Occipital lobe (tissue), 1 donor: ENCODE measurements at regions not wholly inside any gene's neighbourhood (a gene's known extent, or its start where the extent isn't known, plus 50 kb on each side); places are given as distances from the start of the nearest gene placed in this dataset.

Experiments
- DNase-seq: peaks from one replicate; lab custom pipeline; 2025; lab: John Stamatoyannopoulos, UW

- no peak for DNase-seq
These were observed 703.6 kb downstream of the SLITRK6 start for GRCh38 chr13:85095418-85096272.

DNA sequence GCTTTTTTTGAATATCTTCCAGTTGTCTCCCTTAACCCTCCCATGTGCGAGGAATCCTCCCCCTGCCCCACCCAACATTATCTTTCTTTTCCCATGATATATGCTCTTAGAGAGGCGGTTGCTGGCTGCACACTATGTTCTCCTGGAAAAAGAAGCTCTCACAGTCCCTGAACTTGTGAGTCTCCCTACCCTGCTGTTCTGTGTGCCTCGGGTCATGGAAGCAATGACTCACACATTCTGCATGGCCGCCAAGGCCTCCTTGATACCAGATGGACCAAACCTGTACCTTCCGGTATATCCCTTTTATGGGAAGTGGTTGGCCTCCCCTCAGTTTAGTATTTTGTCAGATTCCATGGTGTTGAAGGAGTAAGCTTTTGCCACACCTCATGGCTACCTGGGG lies 705.4 kb downstream of the SLITRK6 start:
- DNase-seq = no peak

GRCh38 chr13:85091631-85092234 lies 707.5 kb downstream of the SLITRK6 start:
- DNase-seq = no peak

- DNase-seq = no peak
These were observed 710.0 kb downstream of the SLITRK6 start for GRCh38 chr13:85089186-85089585.

- no peak for DNase-seq
These were observed 718.5 kb downstream of the SLITRK6 start for GRCh38 chr13:85080691-85081090.

DNA sequence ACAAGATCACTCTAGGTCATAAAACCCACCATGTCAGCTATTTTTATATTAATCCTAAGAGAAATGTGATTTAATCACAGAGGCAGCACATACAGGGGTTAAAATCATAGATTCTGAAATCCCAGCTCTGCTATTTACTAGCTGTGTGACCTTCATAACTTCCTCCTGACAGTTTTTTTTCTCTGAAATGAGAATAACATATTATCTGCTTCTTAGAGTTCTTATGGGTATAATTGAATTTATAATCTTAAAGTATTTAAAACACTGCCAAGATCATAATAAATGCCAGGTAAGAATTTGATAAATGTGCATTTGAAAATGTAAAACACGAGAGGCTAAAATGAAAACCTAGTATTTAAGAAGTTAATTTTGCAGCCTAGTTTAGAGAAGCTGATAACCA lies 722.9 kb downstream of the SLITRK6 start:
- no peak for DNase-seq

GRCh38 chr13:85074543-85075313 lies 724.5 kb downstream of the SLITRK6 start:
- no peak for DNase-seq

GRCh38 chr13:85068231-85068630 lies 731.0 kb downstream of the SLITRK6 start:
- no peak for DNase-seq

GRCh38 chr13:85040215-85040614 lies 759.0 kb downstream of the SLITRK6 start:
- no peak for DNase-seq

DNA sequence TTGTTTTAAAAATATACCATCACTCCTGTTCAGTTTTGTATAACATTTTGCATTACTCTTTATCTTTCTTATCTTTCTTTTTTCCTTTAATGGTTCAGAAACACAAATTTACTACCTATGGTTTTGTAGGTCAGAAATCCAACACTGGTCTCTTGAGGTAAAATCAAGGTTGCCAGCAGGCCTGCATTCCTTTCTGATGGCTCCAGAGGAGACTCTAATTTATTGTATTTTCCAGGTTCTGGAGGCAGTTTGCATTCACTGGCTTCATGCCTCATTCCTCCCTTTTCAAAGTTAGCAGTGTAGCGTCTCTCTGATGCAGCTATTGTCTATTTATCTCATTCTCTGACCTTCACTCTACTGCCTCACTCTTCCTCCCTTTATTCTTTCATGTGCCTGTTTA lies 767.4 kb downstream of the SLITRK6 start:
- no peak for DNase-seq

- DNase-seq = no peak
These were observed 771.2 kb downstream of the SLITRK6 start for GRCh38 chr13:85028035-85028434.

- no peak for DNase-seq
These were observed 780.1 kb downstream of the SLITRK6 start for GRCh38 chr13:85019121-85019520.

GRCh38 chr13:85013006-85013405 lies 786.2 kb downstream of the SLITRK6 start:
- no peak for DNase-seq

GRCh38 chr13:85009447-85009846 lies 789.8 kb downstream of the SLITRK6 start:
- no peak for DNase-seq

DNA sequence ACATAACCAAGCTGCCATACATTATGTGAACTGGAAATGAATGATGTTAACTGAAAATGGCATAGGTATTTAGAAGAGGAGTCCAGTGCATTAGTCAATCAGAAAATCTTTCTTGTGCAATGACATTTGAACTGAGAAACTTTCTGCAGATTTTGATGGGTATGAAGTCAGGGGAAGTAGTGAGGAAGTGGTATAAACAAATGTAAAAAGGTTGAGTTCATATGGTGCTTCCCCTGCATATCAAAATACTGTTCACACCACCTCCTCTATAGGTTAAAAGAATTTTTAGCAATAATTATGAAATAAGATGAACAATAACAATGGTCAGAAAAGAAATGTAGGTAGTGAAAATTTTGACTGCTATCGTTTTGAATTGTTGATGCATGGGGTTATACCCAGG lies 800.0 kb downstream of the SLITRK6 start:
- DNase-seq = no peak

- DNase-seq = no peak
These were observed 800.5 kb downstream of the SLITRK6 start for GRCh38 chr13:84998681-84999080.

DNA sequence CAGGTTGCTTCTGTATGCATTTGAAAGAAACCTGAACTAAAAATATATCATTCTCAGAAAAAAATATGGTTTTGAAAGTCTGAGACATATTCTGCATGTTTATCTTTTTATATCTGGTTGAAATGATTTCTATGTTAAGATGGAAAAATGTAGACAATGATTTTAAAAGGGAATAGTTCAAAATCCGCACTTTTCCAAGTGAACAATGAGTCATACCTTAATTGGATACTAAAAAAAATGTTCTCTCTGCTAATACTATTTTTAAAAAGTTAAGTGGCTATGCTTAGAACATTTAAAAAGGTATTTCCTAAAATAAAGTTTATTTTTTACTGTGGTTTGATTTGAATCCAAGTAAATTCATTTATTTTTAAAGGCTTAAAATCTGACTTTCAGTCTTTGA lies 801.4 kb downstream of the SLITRK6 start:
- DNase-seq = no peak

DNA sequence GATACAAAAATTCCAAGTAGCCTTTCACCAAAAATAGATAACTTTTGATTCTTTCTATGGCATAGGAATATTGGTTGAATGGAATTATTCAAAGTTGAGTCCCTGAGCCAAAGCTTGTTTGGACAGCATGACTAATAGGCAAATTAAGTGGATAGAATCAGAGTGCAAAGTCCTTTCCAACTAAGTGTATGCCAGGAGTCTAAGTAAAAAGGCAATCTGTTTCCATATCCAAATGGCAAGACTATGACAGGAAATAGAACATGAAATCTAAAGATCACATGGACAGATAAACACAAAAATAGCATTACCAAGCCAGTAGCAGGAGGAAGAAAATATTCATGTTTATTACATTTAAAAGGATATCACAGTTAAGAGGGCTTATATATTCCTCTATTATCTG lies 804.6 kb downstream of the SLITRK6 start:
- DNase-seq = no peak

DNA sequence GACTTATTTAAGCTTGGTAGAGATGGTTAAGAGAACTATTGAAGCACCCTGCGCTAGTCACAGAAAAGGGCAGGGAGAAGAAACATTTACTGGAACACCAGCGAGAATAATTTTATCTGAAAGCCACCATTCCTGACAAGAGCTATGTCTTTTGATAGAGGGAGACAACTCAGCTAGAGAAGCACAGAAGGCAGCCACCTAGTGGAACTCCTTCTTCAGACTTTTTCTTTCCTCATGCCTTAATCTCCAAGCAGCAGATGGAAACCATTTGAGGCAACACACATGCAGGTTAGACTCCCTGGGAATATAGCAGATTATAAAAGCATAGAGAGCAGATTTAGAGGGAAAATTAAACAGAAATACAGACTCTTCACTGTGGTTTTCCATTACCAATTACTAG lies 813.4 kb downstream of the SLITRK6 start:
- DNase-seq = no peak

DNA sequence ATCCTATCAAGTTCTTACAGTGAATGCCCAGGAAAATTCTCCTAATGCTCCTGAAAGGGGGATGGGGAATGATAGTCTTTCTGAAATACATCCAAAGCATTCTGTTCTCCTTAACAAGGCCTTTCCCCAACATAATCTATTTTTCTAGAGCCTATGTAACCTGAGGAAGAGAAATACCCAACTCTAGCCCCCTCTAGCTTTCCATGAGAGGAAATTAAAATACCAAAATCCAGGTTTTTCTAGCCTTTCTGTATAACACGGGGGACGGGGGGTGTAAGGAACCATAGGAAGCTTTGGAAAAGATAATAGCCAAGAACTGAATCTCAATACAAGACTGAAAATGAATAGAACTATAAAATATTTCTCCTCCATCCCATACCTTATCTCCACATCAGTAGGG lies 815.9 kb downstream of the SLITRK6 start:
- DNase-seq = no peak

GRCh38 chr13:84980571-84980970 lies 818.6 kb downstream of the SLITRK6 start:
- no peak for DNase-seq

DNA sequence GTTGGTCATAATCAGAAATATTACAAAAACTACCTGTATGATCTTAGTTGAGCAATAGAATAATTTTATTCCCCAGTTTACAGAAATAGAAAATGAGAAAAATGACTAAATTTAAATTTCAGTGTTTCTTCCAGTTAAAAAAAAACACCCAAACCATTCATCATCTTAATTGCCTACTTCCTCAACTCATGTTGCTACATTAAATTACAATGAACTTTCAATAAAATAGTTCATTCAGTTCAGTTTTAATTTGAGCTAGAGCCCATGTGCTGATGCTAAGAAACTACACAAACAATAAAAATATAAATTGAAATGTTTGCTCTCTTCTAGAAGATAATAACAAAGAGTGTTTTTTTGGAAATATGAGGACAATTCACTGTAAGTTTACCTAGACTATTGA lies 820.4 kb downstream of the SLITRK6 start:
- DNase-seq = no peak
